Loucy (cell line): ENCODE measurements at regions not wholly inside any gene's neighbourhood (a gene's known extent, or its start where the extent isn't known, plus 50 kb on each side); places are given as distances from the start of the nearest gene placed in this dataset.

Experiments
- H2AFZ ChIP-seq: fragments of 200-600 bp; sonication (generic); 2 replicates; pipeline ENCODE4 v1.6.0; 2016; ENCODE audit warnings: antibody characterized with exemption, mild to moderate bottlenecking, low read length, moderate library complexity
- H3F3A ChIP-seq: fragments of 200-600 bp; 2 replicates; pipeline ENCODE4 v1.6.0; 2016; ENCODE audit warnings: antibody characterized with exemption, low read depth, mild to moderate bottlenecking
- H3K27me3 ChIP-seq: fragments of 200-600 bp; sonication (generic); 2 replicates; pipeline ENCODE4 v1.6.1; 2014; ENCODE audit warnings: low read length, mild to moderate bottlenecking; ENCODE audit not compliant: insufficient read depth, poor library complexity, severe bottlenecking
- H3K36me3 ChIP-seq: fragments of 200-600 bp; sonication (generic); 2 replicates; pipeline ENCODE4 v1.6.1; 2016; ENCODE audit warnings: low read length; ENCODE audit not compliant: insufficient read depth
- H3K4me1 ChIP-seq: fragments of 200-600 bp; sonication (generic); 2 replicates; pipeline ENCODE4 v1.5.1; 2014; ENCODE audit warnings: low read length, mild to moderate bottlenecking; ENCODE audit not compliant: insufficient read depth, poor library complexity, severe bottlenecking
- H3K4me2 ChIP-seq: fragments of 200-600 bp; sonication (generic); 2 replicates; pipeline ENCODE4 v1.6.0; 2014; ENCODE audit warnings: antibody characterized with exemption, low read length, low read depth, mild to moderate bottlenecking; ENCODE audit not compliant: poor library complexity, severe bottlenecking
- H3K4me3 ChIP-seq: fragments of 200-600 bp; sonication (generic); 2 replicates; pipeline ENCODE4 v1.5.1; 2014; ENCODE audit warnings: low read length, mild to moderate bottlenecking, mixed read lengths; ENCODE audit not compliant: poor library complexity, severe bottlenecking
- H3K79me2 ChIP-seq: fragments of 200-600 bp; sonication (generic); 2 replicates; pipeline ENCODE4 v1.6.1; 2014; ENCODE audit warnings: low read length; ENCODE audit not compliant: insufficient read depth
- H3K9ac ChIP-seq: fragments of 200-600 bp; sonication (generic); 2 replicates; pipeline ENCODE4 v1.6.0; 2014; ENCODE audit warnings: mild to moderate bottlenecking, low read depth, low read length, moderate library complexity; ENCODE audit not compliant: poor library complexity, severe bottlenecking
- H3K9me2 ChIP-seq: fragments of 200-600 bp; sonication (generic); replicated peaks from 2 replicates; pipeline ENCODE4 v1.6.1; 2016; ENCODE audit warnings: low read depth, low read length, mixed read lengths
- H3K9me3 ChIP-seq: fragments of 200-600 bp; sonication (generic); 2 replicates; pipeline ENCODE4 v1.6.1; 2014; ENCODE audit warnings: mild to moderate bottlenecking, antibody characterized with exemption, low read length, low read depth; ENCODE audit not compliant: insufficient read depth
- H4K20me1 ChIP-seq: fragments of 200-600 bp; sonication (generic); 2 replicates; pipeline ENCODE4 v1.6.0; 2014; ENCODE audit warnings: antibody characterized with exemption, low read length, mild to moderate bottlenecking; ENCODE audit not compliant: insufficient read depth, poor library complexity, severe bottlenecking
- EZH2phosphoT487 ChIP-seq: fragments of 200-600 bp; IDR thresholded peaks from 2 replicates; pipeline ENCODE4 v1.6.1; 2018; ENCODE audit warnings: antibody characterized with exemption, mild to moderate bottlenecking, moderate library complexity, borderline replicate concordance
- TF ChIP-seq, protein P1 (sequence below): fragments of 200-600 bp; sonication (generic); conservative IDR thresholded peaks from 2 replicates; pipeline ENCODE4 v1.5.1; 2014; ENCODE audit warnings: mild to moderate bottlenecking, antibody characterized with exemption, low read length

DNA sequence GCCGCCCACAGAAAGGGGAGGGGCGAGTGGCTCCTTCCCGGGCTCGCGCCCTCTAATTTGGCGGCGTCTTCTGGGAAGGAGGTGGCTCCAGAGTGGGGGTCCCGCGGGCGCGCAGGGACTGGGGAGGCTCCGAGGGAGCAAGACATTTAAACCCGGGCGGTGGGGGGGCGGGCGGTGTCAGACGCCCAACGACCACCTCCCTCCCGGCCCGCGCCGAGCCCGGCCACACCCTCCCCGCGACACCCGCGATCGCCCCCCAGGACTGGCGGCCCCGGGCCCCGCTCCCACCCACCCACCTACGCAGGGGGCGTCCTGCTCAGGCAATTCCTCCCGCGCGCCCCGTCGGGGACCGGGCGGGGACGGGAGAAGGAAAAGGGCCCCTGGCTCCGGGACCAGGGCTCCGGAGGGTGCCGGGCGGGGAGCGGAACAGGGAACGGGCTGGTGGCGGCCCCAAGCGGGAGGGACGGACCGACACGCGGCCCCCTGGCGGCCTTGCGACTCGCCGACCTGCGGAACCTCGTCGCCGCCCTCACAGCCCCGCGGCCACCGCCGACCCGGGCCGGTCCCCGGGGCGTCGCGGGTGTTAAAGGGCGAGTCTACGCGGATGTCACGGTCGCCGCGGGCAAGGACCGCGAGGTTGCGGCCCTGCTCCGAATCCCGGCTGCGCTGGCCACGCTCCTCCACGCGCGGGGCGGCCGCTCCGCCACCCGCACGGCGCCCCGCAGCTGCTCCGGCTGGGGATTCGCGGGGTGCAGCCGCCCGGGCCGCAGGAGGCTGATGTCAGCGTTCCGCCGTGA, 94.0 kb upstream of the FMN2 start:
- H3K79me2 ChIP-seq, result no peaks in the 10 kb centered on the region
- H3K4me2 ChIP-seq, result no peak overlapping the region
- no peaks in the 10 kb centered on the region for H3K9me2 ChIP-seq
- H3F3A ChIP-seq, result no peaks in the 10 kb centered on the region
- no peaks in the 10 kb centered on the region for H3K9me3 ChIP-seq
- no peaks in the 10 kb centered on the region for H4K20me1 ChIP-seq
- TF ChIP-seq, protein P1, sequence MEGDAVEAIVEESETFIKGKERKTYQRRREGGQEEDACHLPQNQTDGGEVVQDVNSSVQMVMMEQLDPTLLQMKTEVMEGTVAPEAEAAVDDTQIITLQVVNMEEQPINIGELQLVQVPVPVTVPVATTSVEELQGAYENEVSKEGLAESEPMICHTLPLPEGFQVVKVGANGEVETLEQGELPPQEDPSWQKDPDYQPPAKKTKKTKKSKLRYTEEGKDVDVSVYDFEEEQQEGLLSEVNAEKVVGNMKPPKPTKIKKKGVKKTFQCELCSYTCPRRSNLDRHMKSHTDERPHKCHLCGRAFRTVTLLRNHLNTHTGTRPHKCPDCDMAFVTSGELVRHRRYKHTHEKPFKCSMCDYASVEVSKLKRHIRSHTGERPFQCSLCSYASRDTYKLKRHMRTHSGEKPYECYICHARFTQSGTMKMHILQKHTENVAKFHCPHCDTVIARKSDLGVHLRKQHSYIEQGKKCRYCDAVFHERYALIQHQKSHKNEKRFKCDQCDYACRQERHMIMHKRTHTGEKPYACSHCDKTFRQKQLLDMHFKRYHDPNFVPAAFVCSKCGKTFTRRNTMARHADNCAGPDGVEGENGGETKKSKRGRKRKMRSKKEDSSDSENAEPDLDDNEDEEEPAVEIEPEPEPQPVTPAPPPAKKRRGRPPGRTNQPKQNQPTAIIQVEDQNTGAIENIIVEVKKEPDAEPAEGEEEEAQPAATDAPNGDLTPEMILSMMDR, result no peak
- TF ChIP-seq EZH2phosphoT487, result no peak
- H2AFZ ChIP-seq, result no peak overlapping the region
- no peaks in the 10 kb centered on the region for H3K4me1 ChIP-seq
- H3K36me3 ChIP-seq, result no peaks in the 10 kb centered on the region
- H3K9ac ChIP-seq, result no peak overlapping the region
- H3K27me3 ChIP-seq, result no peaks in the 10 kb centered on the region
- H3K4me3 ChIP-seq, result no peak overlapping the region

DNA sequence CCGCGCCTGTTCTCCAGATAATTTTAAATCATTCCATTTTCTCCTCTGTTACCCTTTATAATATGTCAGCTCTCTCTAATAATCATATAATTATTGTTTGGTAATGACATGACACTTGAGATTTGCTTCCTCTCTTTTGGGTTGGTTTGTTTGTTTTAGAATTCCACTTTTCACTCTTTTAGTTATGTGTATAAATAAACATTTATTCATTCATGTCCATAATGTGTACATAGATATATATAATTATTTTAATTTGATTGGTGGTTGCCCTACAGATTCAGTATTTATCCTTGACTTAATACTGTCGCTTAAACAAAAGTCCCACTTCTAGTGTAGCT, 93.4 kb upstream of the FMN2 start:
- Histone ChIP-seq H3K4me3 (no peak overlapping the region), H3K9ac (no peak overlapping the region), H3K9me2 (no peaks in the 10 kb centered on the region), H3K79me2 (no peaks in the 10 kb centered on the region), H4K20me1 (no peaks in the 10 kb centered on the region), H3K27me3 (no peaks in the 10 kb centered on the region), H2AFZ (no peak overlapping the region), H3K36me3 (no peaks in the 10 kb centered on the region), H3K4me2 (no peak overlapping the region), H3K4me1 (no peaks in the 10 kb centered on the region), H3K9me3 (no peaks in the 10 kb centered on the region), H3F3A (no peaks in the 10 kb centered on the region)
- no peak for TF ChIP-seq EZH2phosphoT487
- TF ChIP-seq, protein P1, result no peak

DNA sequence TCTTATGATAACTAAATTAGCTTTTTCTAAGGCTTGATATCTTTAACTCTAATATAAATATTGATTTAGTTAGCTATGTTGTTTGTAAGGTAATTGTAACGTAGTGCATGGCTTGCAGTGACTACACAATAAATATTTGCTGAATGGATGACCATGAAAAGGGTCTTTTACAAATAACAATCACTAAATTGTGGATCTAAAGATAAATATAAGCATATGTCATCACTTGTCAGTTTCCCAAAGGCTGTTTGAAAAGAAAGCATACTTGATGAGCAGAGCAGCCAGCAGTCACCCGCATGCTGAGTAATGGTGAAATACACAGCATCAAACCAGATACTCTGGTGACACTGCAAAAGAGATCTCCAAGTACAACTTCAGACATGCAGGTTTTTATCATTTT, 92.5 kb upstream of the FMN2 start:
- Histone ChIP-seq H3K4me2 (no peak overlapping the region), H3K4me3 (no peak overlapping the region), H3K79me2 (no peaks in the 10 kb centered on the region), H4K20me1 (no peaks in the 10 kb centered on the region), H3K9me2 (no peaks in the 10 kb centered on the region), H3K4me1 (no peaks in the 10 kb centered on the region), H3K36me3 (no peaks in the 10 kb centered on the region), H3K9me3 (no peaks in the 10 kb centered on the region), H3K27me3 (no peaks in the 10 kb centered on the region), H2AFZ (no peak overlapping the region), H3F3A (no peaks in the 10 kb centered on the region), H3K9ac (no peak overlapping the region)
- TF ChIP-seq, protein P1, result no peak
- TF ChIP-seq EZH2phosphoT487, result no peak
